HG02678 (cell line): ENCODE measurements at regions not wholly inside any gene's neighbourhood (a gene's known extent, or its start where the extent isn't known, plus 50 kb on each side); places are given as distances from the start of the nearest gene placed in this dataset.
"Not testable (repeated sequence)": the region's sequence is repeated elsewhere in the genome, so short reads cannot be mapped to it uniquely, and the experiment has no call there.

ENCODE experiments used
- ATAC-seq: cut with Tn5 transposase; IDR thresholded peaks from one replicate; pipeline ENCODE4 v1.9.1; 2021; ENCODE audit warnings: mild to moderate bottlenecking, moderate library complexity; ENCODE audit not compliant: unreplicated experiment

- ATAC-seq, result peak; percentile 47
Observed at GRCh38 chr21:14687268-14687625, 141.1 kb upstream of the SAMSN1 start.

DNA sequence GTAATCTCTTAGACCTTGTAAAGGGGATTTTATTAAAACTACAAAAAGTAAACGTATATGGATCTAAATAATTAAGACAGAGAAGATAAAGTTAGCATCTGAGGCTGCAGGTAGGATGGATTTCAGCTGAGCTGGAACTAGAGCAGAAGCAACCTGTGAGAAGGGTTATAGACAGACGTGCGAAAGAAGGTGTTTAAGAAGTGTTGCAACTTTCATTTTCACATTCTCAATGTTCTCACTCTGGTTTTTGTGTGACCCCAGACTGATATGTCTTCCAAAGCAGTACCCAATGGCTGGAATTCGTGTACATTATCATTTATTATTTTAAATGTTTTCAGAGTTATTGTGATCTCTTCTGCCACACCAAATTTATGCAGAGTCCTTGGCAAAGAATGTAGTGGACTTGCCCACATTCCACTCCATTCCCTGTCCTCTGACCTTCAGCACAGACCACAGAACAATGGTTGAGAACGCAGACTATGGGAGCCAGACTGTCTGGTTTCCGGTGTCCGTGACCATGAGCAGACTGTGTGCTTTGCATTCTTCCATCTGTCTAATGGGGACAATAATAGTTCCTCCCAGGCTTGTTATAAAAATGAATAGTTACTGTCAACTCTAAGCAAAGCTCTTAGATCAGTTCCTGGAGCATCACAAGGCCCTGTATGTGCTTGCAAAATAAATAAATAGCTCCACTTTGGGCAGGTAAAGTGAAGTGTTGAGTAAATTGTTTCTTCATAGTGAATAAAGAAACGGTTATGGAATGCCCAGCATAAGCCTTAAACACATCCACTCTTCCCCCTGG is 140.6 kb upstream of the SAMSN1 start:
- peak; percentile 56 for ATAC-seq

- ATAC-seq, result no peak
Observed at GRCh38 chr21:14685568-14685967, 139.5 kb upstream of the SAMSN1 start.

DNA sequence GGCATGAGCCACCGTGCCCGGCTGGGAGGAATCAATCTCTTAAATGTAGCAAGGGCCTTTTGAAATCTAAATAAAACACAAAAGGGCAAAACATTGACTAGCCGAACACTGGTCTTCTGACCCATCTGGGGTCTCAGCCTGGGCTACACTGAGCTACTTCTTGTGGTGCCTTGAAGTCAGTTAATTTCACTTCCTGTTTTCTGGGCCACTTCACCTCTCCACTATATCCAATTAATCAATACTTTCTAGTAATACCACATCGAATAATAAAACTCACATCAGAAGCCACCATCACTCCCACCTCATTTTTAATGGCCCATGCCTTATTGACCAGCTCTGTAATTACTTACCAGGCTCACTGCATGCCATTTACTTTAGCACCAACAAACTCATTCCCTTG is 138.0 kb upstream of the SAMSN1 start:
- peak; percentile 35 for ATAC-seq

DNA sequence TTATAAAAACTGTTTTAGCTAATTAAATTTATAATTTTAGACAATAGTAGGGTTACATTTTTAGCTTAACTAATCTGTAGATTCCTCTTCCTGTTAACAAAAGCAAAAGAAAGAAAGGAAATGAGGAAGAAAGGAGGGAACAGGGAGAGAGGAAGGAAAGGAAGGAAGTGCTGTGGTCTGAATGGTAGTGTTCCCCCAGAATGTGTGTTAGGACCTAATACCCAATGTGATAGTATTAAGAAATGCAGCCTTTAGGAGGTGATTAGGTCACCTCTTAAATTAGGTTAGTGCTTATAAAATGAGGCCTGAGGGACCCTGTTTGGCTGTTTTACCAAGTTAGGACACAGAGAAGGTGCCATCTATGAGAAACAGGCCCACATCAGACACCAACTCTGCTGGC is 136.9 kb upstream of the SAMSN1 start:
- no peak for ATAC-seq

DNA sequence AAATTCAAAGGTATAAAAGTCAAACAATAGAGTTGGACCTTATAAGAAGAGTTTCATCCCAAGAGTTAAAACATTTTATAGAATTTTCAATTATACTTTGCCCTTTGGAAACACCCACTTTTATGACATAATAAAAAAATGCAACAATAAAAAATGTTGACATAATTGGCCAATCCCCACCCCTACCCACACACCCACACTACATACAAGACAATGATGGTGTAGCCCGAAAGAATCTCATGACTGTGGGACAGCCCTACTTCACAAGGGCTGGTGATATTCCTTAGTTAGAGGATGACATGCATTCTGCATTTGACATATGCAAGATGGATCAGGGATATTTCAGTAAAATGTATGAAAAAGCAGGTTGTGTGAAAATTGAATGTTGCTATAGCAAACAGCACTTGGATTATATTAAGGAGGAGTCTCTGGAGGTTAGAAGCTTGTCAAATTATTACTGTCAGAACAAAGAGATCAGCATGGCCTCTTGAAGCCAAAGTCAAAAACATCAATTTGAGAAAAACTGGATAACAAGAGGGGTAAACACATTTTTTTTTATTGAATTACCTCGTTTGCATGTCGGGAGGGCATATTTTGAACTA is 133.0 kb upstream of the SAMSN1 start:
- no peak for ATAC-seq

DNA sequence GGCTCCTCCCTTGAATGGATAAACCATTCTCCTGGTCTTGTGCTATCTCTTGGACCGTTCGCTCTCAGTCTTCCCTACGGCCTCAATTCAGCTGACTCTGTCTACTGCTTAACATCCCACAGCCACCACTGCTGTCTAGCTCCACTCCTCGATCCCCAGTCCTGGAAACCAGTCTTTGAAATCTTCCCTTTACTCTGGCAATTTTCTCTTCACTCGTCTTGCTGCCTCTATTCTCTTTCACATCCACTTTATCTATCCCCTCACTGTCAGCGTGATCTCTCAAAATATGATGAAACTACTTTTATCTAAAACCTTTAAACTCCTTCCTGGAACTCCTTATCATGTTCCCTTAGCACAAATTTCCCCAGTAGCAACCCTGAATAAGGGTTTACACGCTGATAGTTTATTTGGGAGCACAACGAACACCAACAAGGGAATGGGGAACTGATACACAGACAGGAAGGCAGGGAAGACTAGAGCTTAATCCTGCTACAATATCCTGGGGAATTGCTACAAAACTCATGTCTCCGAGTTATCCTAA is 131.6 kb upstream of the SAMSN1 start:
- ATAC-seq, result no peak

DNA sequence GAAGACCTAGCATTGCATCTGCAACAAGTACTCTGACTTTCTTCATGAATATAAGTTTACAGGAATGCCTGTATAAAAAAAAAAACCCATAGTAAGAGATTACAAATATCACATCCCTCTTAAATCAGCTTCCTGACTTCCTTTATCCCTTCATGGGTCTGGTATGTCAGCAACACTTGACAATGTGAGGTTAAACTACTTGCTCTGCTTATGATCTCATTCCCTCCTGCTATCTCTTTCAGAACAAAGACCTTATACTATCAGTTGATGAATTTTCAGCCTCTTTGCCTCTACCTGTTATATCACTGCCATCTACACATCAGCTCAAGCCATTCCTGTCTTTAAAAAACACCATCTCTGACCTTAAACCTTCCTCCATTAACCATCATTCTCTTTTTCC is 130.9 kb upstream of the SAMSN1 start:
- no peak for ATAC-seq

GRCh38 chr21:14675774-14676530 is 129.8 kb upstream of the SAMSN1 start:
- peak; percentile 70 for ATAC-seq

DNA sequence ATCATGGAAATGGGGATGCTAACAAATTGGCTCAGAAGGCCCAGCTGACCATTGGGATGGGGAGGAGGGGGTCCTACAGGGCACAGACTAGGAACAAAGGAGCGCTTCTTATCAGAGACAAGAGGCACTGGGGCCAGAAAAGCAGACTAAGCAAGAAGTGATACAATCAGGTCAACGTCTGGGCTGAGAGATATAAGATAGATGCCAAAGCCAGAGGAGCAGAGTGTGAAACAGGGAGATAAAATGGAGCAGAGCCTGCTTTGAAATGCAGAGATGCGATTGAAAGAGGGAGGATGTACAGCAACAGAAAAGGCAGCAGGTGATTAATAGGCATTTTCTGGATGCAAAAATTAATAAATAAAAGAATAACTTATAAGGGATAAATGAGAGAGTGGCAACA is 127.5 kb upstream of the SAMSN1 start:
- no peak for ATAC-seq

DNA sequence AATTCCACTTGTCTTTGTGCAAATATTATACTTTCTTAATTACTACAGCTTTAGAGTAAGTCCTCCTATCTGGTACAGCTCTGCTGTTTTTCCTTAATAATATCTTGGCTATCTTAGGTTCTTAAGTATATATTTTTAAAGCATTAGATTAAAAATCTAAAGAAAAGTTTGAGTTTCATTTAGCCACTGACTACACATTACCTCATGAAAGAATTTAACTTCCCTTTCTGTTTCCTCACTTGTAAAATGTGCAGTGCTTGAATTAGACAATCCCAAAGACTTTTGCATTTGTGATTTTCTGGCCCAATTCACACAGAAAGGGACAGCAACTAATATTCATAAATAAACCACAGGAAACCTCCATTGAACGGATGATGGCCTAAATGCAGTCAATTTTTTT is 126.4 kb upstream of the SAMSN1 start:
- ATAC-seq, result no peak

GRCh38 chr21:14670409-14670808 is 124.3 kb upstream of the SAMSN1 start:
- ATAC-seq, result no peak

GRCh38 chr21:14669092-14669491 is 123.0 kb upstream of the SAMSN1 start:
- ATAC-seq, result not testable (repeated sequence)

- ATAC-seq, result no peak
Observed at GRCh38 chr21:14657241-14658008, 111.3 kb upstream of the SAMSN1 start.

- ATAC-seq, result no peak
Observed at GRCh38 chr21:14646893-14647292, 100.8 kb upstream of the SAMSN1 start.

- no peak for ATAC-seq
Observed at GRCh38 chr21:14645702-14646101, 99.6 kb upstream of the SAMSN1 start.

DNA sequence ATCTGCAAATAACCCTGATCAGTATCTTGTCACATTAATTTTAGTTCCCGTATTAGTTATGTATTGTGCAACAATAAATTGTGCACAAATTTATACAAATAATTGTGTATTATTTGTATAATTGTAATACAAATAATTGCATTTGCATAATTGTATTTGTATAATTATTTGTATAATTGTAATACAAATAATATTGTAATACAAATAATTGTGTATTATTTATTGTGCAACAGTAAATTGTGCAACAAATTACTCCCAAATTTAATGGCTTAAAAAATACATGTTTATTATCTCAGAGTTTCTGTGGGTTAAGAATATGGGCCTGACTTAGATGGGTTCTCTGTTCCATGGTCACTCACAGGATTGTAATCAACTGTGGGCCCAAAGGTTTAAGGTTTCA is 86.2 kb upstream of the SAMSN1 start:
- no peak for ATAC-seq

- no peak for ATAC-seq
Observed at GRCh38 chr21:14630556-14631069, 84.5 kb upstream of the SAMSN1 start.

- ATAC-seq, result no peak
Observed at GRCh38 chr21:14629461-14629860, 83.3 kb upstream of the SAMSN1 start.

GRCh38 chr21:14623079-14623478 is 77.0 kb upstream of the SAMSN1 start:
- ATAC-seq, result not testable (repeated sequence)

DNA sequence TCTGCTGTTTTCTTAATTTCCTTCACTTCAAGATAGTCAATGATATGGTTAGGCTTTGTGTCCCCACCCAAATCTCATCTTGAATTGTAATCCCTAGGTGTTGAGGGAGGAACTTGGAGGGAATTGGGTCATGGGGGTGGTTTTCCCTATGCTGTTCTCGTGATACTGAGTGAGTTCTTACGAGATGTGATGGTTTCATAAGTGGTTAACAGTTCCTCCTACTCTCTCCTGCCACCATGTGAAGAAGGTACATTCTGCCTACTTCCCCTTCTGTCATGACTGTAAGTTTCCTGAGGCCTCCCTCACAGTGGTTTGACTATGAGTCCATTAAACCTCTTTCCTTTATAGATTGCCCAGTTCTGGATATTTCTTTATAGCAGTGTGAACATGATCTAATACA is 74.0 kb upstream of the SAMSN1 start:
- ATAC-seq, result no peak
